AG10803 (cell line): ENCODE measurements at regions not wholly inside any gene's neighbourhood (a gene's known extent, or its start where the extent isn't known, plus 50 kb on each side); places are given as distances from the start of the nearest gene placed in this dataset.
"Not testable (repeated sequence)": the region's sequence is repeated elsewhere in the genome, so short reads cannot be mapped to it uniquely, and the experiment has no call there.

Experiments used
- DNase-seq: peaks from one replicate; pipeline ENCODE4 v3.0.0; 2010; ENCODE audit warnings: low read depth
- H3K4me3 ChIP-seq: 2 replicates; pipeline ENCODE4 v1.5.1; 2011; ENCODE audit warnings: mild to moderate bottlenecking, low read length, control low read depth
- TF ChIP-seq, protein P1 (sequence below): conservative IDR thresholded peaks from 2 replicates; pipeline ENCODE4 v1.5.1; 2011; ENCODE audit warnings: mild to moderate bottlenecking, low read length, control low read depth, inconsistent platforms

DNA sequence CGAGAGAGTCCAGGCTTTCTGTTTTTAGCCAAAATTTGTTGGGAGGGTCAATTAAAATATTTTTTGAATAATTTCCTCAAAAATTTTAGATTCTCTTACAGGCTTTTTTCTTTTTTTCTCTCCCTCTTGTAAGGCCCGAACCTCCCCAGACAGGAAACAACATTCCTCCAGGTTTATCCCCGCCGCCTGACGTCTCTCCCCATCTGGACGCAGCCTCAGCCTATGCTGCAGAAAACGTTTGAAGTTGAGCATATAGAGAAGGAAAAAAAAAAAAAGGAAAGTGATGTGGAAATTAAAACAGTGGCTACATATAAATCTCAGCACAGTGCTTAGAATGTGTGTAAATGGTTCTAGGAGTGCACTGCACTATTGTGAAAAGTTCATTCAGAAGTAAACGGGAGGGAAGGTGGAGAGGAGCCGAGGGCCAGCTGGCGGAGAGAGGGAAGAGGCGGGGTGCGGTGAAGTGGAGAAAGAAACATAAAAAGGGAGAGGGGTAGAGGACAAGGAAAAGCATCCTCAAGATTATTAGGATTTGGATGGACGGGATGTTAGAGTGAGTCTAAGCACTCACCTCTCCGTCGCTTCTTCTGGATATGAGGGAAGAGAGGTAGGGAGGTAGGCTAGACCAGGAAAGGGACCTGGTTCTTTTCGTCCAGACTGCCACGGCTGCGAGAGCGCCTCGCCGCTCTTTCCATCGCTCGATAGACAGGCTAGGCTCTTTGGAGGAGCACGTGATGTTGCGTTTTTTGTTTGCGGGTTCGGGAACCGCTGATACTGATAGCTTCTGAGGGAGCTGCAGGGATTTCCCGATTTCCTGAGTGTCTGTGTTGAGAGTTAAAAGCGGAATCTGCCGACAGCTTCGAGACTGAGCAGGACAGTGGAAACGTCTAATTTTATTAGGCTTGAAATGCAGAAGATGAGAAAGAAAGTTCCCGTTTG is 98.7 kb downstream of the TRIM27 start:
- no peak overlapping the region; the same call in 1 of the 2 replicates for H3K4me3 ChIP-seq
- no peak for DNase-seq
- TF ChIP-seq, protein P1, sequence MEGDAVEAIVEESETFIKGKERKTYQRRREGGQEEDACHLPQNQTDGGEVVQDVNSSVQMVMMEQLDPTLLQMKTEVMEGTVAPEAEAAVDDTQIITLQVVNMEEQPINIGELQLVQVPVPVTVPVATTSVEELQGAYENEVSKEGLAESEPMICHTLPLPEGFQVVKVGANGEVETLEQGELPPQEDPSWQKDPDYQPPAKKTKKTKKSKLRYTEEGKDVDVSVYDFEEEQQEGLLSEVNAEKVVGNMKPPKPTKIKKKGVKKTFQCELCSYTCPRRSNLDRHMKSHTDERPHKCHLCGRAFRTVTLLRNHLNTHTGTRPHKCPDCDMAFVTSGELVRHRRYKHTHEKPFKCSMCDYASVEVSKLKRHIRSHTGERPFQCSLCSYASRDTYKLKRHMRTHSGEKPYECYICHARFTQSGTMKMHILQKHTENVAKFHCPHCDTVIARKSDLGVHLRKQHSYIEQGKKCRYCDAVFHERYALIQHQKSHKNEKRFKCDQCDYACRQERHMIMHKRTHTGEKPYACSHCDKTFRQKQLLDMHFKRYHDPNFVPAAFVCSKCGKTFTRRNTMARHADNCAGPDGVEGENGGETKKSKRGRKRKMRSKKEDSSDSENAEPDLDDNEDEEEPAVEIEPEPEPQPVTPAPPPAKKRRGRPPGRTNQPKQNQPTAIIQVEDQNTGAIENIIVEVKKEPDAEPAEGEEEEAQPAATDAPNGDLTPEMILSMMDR = no peak

DNA sequence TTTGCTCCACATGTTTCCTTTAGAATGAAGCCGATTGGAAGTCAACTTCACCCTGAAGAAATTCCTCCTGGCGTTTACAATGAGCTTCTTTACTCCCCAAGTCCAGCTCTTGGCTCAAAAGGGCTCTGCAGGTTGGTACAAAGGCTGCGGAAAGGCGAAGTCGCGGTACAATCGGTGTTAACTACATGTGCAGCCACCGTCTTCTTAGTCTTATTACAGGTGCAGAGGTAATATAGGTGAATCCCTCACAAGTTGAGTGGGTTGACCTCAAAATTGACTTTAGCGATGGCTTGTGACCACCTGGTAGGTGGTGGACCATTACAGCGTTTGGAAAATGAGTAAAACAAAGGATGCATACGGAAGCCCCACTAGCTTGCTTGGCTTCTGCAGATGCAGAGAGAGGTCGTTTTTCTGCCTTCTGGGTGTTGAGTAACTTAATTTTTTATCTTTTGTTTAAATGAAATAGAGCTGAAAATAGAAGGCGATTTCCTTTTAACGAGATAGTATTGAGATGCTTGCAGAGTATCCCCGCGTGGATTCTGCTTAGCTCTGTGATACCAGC is 98.0 kb downstream of the TRIM27 start:
- H3K4me3 ChIP-seq = no peak overlapping the region
- DNase-seq = no peak
- TF ChIP-seq, protein P1 = no peak

DNA sequence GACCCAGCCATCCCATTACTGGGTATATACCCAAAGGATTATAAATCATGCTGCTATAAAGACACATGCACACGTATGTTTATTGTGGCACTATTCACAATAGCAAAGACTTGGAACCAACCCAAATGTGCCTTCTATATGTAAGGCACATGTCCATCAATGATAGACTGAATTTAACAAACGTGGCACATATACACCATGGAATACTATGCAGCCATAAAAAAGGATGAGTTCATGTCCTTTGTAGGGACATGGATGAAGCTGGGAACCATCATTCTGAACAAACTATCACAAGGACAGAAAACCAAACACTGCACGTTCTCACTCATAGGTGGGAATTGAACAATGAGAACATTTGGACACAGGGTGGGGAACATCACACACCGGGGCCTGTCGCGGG is 92.1 kb downstream of the TRIM27 start:
- not testable (repeated sequence) for DNase-seq, H3K4me3 ChIP-seq

DNA sequence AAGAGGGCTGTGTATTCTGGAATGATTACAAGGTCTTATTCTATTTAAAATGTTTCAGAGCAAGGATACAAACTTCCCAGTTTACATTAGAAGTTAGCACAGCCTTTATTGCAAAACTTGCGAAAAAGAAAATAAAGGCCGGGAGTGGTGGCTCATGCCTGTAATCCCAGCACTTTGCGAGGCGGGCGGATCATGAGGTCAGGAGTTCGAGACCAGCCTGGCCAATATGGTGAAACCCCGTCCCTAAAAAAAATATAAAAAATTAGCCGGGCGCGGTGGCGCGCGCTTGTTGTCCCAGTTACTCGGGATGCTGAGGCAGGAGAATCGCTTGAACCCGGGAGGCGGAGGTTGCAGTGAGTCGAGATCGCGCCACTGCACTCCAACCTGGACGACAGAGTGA is 87.1 kb downstream of the TRIM27 start:
- DNase-seq, H3K4me3 ChIP-seq: not testable (repeated sequence)

DNA sequence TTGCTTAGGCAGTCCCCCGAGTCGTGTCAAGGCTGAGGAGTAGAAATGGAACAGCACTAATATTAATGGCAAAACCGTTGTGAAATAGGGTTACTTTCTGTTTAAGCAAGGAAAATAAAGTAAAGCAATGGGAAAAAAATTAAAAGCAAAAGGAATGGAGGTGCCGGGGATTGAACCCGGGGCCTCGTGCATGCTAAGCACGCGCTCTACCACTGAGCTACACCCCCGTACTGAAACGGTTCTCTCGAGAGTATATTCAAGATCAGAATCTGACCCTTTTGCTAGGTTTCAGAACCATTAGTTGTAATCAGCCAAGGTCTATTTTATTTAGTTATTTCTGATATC is 85.5 kb downstream of the TRIM27 start:
- TF ChIP-seq, protein P1 = no peak
- H3K4me3 ChIP-seq = peak overlapping the region; percentile 84
- no peak for DNase-seq

DNA sequence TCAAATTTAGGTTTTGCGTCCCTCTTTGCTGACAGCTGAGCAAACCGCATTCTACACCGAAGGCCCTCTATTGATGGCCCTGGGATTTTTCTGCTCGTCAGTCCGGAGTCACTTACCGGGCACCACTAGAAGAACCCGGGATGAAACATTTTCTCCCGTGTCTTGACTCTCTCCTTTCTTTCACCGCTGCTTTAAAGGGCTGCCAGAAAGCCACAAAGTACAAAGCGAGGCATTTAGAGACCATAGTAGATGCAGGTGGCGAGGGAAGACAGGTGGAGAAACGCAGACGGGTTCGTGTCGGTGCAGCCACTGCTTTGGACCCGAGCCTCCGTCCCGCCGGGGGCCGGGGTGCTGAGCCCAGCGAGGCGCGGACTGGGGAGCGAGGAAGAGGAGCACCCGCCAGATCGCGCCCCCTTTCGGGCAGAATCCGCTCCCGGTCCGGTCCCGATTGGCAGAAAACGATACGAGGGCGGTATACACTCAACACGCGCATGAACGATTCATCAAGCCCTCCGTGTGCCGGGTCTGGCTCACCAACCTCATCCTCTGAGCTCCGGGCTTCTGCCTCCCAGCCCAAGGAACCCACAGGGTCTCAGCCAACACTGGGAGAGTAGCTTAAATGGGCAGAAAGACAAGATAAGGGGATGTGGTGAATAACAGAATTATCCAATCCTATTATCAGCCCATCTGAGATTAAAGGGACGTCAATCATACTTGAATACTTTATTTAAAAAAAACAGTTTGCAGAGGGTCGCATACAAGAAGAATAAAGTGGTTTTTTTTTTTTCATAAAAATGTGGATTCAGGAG is 84.9 kb downstream of the TRIM27 start:
- TF ChIP-seq, protein P1 = peak; percentile 67
- peak; percentile 78 for DNase-seq

DNA sequence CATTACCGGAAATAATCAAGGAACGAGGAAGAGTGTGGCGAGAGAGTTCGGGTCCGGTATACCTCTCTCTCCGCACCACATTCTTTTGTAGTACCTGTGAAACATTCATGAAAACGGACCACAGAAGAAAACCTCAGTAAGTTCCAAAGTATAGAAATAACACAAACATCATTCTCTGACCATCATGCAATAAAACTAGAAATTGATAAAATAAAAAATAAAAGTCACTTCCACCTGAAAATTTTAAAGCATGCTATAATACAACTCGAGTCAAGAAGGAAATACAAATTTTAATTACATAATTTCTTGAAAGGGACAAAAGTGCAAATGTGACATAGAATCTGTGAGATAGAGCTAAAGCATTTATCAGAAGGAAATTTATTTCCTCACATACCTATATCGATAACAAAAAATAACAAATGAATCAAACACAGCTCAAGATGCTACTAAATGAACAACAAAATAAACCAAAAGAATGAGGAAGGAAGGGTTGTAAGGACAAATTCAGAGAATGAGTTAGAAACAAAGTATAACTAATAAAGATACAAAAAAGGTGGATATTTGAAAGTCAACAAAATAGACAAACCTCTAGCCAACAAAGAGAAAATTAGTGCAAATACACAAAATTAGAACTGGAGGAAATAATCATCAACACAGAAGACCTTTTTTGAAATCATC is 84.2 kb downstream of the TRIM27 start:
- no peak for DNase-seq
- TF ChIP-seq, protein P1 = no peak
- peak overlapping the region; percentile 84 for H3K4me3 ChIP-seq

More for the DNA sequence above, 84.9 kb downstream of the TRIM27 start:
- peak overlapping the region; percentile 84 for H3K4me3 ChIP-seq
